HCT116 (cell line): ENCODE measurements at regions not wholly inside any gene's neighbourhood (a gene's known extent, or its start where the extent isn't known, plus 50 kb on each side); places are given as distances from the start of the nearest gene placed in this dataset.

Experiments
- ATAC-seq: fragments of 200-7000 bp; cut with Tn5 transposase; 2 replicates; pipeline ENCODE4 v1.9.1; 2020; ENCODE audit warnings: mild to moderate bottlenecking, moderate library complexity
- BruUV-seq: library from RNA; stranded (reverse); fragments of 400-500 nt; replicated peaks from 2 replicates; lab custom pipeline; 2021; lab: Mats Ljungman, UMichigan
- CTCF ChIA-PET: fragments of 300-600 bp; sonication (Branson Sonifier 250); formaldehyde crosslinking; loops from one replicate; lab custom pipeline; 2021; ENCODE audit warnings: antibody characterized with exemption; lab: Charles Lee
- POLR2A ChIA-PET: fragments of 300-600, 350-600 bp; sonication (Branson Sonifier 250); formaldehyde crosslinking; loops from one replicate; lab custom pipeline; 2021; ENCODE audit warnings: antibody characterized with exemption; lab: Charles Lee
- RAD21 ChIA-PET, 2 experiments: fragments of 300-600 bp; sonication (Branson Sonifier 250); formaldehyde crosslinking; loops; one replicate each; lab custom pipeline; 2023; ENCODE audit warnings: low total read pairs in 2 of 2; ENCODE audit not compliant: uncharacterized antibody in 2 of 2, unreplicated experiment in 2 of 2, low non-redundant PET in 1 of 2; lab: Charles Lee
- DNase-seq: peaks from one replicate; pipeline ENCODE4 v3.0.0-alpha.2; 2010; ENCODE audit warnings: low read depth, low spot score
- H2AFZ ChIP-seq: fragments of 200-600 bp; shearing (Covaris generic), sonication (generic); 2 replicates; pipeline ENCODE4 v1.6.1; 2017; ENCODE audit warnings: low read depth, mixed run types, mixed read lengths, antibody characterized with exemption, low read length; ENCODE audit not compliant: poor library complexity, severe bottlenecking
- H3K27ac ChIP-seq: 2 replicates; pipeline ENCODE4 v1.5.1; 2012; ENCODE audit warnings: low read depth, low read length
- H3K27me3 ChIP-seq: fragments of 200-600 bp; sonication (generic); 2 replicates; pipeline ENCODE4 v1.6.1; 2016; ENCODE audit warnings: mixed run types, low read length, mixed read lengths; ENCODE audit not compliant: insufficient read depth
- H3K36me3 ChIP-seq, 2 experiments: fragments of 200-500 bp in 1 of 2; fragments of 200-600 bp in 1 of 2; sonication (Bioruptor generic) in 1 of 2; sonication (generic) in 1 of 2; 2 replicates each; pipeline versions ENCODE4 v1.5.1 to v1.6.1; 2014 to 2016; ENCODE audit warnings: low read length in 2 of 2, inconsistent platforms in 1 of 2, mixed read lengths in 1 of 2, mixed run types in 1 of 2; ENCODE audit not compliant: insufficient read depth in 2 of 2, control insufficient read depth in 1 of 2
- H3K4me1 ChIP-seq, 2 experiments: fragments of 200-600 bp in 1 of 2; sonication (generic) in 1 of 2; 2 replicates each; pipeline versions ENCODE4 v1.5.1 to v1.6.1; 2012 to 2017; ENCODE audit warnings: low read length in 2 of 2, inconsistent platforms in 1 of 2, mild to moderate bottlenecking in 1 of 2, mixed read lengths in 1 of 2, mixed run types in 1 of 2, moderate library complexity in 1 of 2; ENCODE audit not compliant: insufficient read depth in 2 of 2, control insufficient read depth in 1 of 2
- H3K4me2 ChIP-seq: fragments of 200-600 bp; sonication (generic); 2 replicates; pipeline ENCODE4 v1.6.1; 2017; ENCODE audit warnings: mixed run types, low read length, mixed read lengths
- H3K4me3 ChIP-seq, 2 experiments: fragments of 200-600 bp in 1 of 2; sonication (generic) in 1 of 2; replicated peaks in 1 of 2; 2 replicates each; pipeline ENCODE4 v1.5.1; 2011 to 2016; ENCODE audit warnings: low read length in 2 of 2, control low read depth in 1 of 2, low read depth in 1 of 2, mild to moderate bottlenecking in 1 of 2, mixed read lengths in 1 of 2, mixed run types in 1 of 2
- H3K79me2 ChIP-seq: fragments of 200-600 bp; sonication (generic); 2 replicates; pipeline ENCODE4 v1.6.1; 2017; ENCODE audit warnings: mild to moderate bottlenecking, mixed run types, low read length, moderate library complexity, mixed read lengths; ENCODE audit not compliant: insufficient read depth
- H3K9ac ChIP-seq: fragments of 200-600 bp; sonication (generic); 2 replicates; pipeline ENCODE4 v1.6.1; 2016; ENCODE audit warnings: low read length, mixed read lengths
- H3K9me2 ChIP-seq: fragments of 200-600 bp; sonication (generic), shearing (Covaris generic); 2 replicates; pipeline ENCODE4 v1.6.1; 2017; ENCODE audit warnings: mixed run types, mild to moderate bottlenecking, moderate library complexity; ENCODE audit not compliant: insufficient read depth
- H3K9me3 ChIP-seq, 2 experiments: fragments of 200-500 bp in 1 of 2; fragments of 200-600 bp in 1 of 2; sonication (Bioruptor generic) in 1 of 2; sonication (generic) in 1 of 2; 2 replicates each; pipeline ENCODE4 v1.6.1; 2014 to 2017; ENCODE audit warnings: low read length in 2 of 2, mixed read lengths in 2 of 2, inconsistent platforms in 1 of 2, low read depth in 1 of 2, mild to moderate bottlenecking in 1 of 2, mixed run types in 1 of 2, moderate library complexity in 1 of 2; ENCODE audit not compliant: control insufficient read depth in 1 of 2, insufficient read depth in 1 of 2
- H4K20me1 ChIP-seq: fragments of 200-600 bp; sonication (generic), shearing (Covaris generic); 2 replicates; pipeline ENCODE4 v1.6.1; 2017; ENCODE audit warnings: mixed run types, mild to moderate bottlenecking, moderate library complexity; ENCODE audit not compliant: insufficient read depth
- CBX3 ChIP-seq: IDR thresholded peaks from 2 replicates; pipeline ENCODE4 v1.6.1; 2012; ENCODE audit warnings: low read depth
- EGR1 ChIP-seq: IDR thresholded peaks from 2 replicates; pipeline ENCODE4 v1.6.1; 2012; ENCODE audit warnings: low read depth
- ELF1 ChIP-seq: IDR thresholded peaks from 2 replicates; pipeline ENCODE4 v1.6.1; 2012; ENCODE audit warnings: low read depth, borderline replicate concordance
- EZH2 ChIP-seq: fragments of 200-600 bp; sonication (generic); IDR thresholded peaks from 2 replicates; pipeline ENCODE4 v1.6.1; 2017; ENCODE audit warnings: antibody characterized with exemption, mixed run types
- EZH2phosphoT487 ChIP-seq: fragments of 200-600 bp; IDR thresholded peaks from 2 replicates; pipeline ENCODE4 v1.6.1; 2018; ENCODE audit warnings: antibody characterized with exemption, borderline replicate concordance
- JUND ChIP-seq: IDR thresholded peaks from 2 replicates; pipeline ENCODE4 v1.6.1; 2012
- POLR2A ChIP-seq: IDR thresholded peaks from 2 replicates; pipeline ENCODE4 v1.7.0; 2011; ENCODE audit warnings: borderline replicate concordance; ENCODE audit not compliant: insufficient read depth, insufficient read length; ENCODE audit errors: extremely low read depth
- POLR2AphosphoS5 ChIP-seq: IDR thresholded peaks from 2 replicates; pipeline ENCODE4 v1.6.1; 2011; ENCODE audit warnings: mild to moderate bottlenecking, low read depth, low read length, moderate library complexity
- RAD21 ChIP-seq: IDR thresholded peaks from 2 replicates; pipeline ENCODE4 v1.6.1; 2012; ENCODE audit warnings: low read depth, mild to moderate bottlenecking
- SIN3A ChIP-seq: IDR thresholded peaks from 2 replicates; pipeline ENCODE4 v1.6.1; 2012; ENCODE audit warnings: low read depth
- SRF ChIP-seq: IDR thresholded peaks from 2 replicates; pipeline ENCODE4 v1.6.1; 2012; ENCODE audit warnings: low read depth
- YY1 ChIP-seq: IDR thresholded peaks from 2 replicates; pipeline ENCODE4 v1.6.1; 2011; ENCODE audit warnings: low read length, low read depth, moderate library complexity, mild to moderate bottlenecking; ENCODE audit not compliant: insufficient replicate concordance; ENCODE audit errors: extremely low read depth
- ZFX ChIP-seq: fragments of 450-650 bp; IDR thresholded peaks from 2 replicates; pipeline ENCODE4 v1.6.1; 2017
- intact Hi-C: fragments of 100-400 bp; cut with micrococcal nuclease; formaldehyde crosslinking; loops from 2 replicates; pipeline ENCODE4 v1.10.0; 2022
- TF ChIP-seq, protein P1 (sequence below): IDR thresholded peaks from 2 replicates; pipeline ENCODE4 v1.6.1; 2012
- TF ChIP-seq, protein P2 (sequence below): IDR thresholded peaks from 2 replicates; pipeline ENCODE4 v1.6.1; 2012; ENCODE audit warnings: low read depth

DNA sequence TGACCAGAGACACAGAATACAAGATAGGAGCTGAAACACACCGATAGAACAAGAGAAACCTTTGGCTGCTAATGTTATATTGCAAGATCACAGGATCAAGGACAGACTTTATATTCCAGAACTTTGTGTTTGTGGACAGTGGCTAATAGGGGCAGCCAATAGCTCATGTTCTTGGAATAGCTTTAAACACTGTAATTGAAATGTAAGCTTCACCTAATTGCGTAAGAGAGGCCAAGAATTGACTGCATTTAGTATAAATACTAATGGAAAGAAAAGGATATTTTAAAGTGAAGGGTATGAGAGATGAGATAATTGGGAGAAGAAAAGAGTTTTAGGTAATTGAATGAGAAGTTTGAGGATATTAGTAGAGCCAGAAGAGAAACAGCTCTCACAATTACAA lies 758.8 kb downstream of the CDH11 start:
- no peak for DNase-seq
- Histone ChIP-seq H3K4me2 (no peak overlapping the region), H3K9ac (no peak overlapping the region), H3K4me1 (no peaks in the 10 kb centered on the region), H4K20me1 (no peaks in the 10 kb centered on the region), H3K9me3 (peaks cover 7 to 25% of the 10 kb centered on the region in 2 experiments; a peak in 2 of 4 replicates), H3K79me2 (no peaks in the 10 kb centered on the region), H3K9me2 (no peaks in the 10 kb centered on the region), H3K27ac (no peak overlapping the region), H3K36me3 (no peaks in the 10 kb centered on the region), H3K4me3 (no peak overlapping the region), H3K27me3 (no peaks in the 10 kb centered on the region), H2AFZ (no peak overlapping the region)
- no peak for TF ChIP-seq EZH2phosphoT487
- TF ChIP-seq, protein P1, sequence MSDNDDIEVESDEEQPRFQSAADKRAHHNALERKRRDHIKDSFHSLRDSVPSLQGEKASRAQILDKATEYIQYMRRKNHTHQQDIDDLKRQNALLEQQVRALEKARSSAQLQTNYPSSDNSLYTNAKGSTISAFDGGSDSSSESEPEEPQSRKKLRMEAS, result no peak
- no peak for TF ChIP-seq RAD21
- TF ChIP-seq ELF1, result no peak
- TF ChIP-seq POLR2A, result no peak
- no peak for TF ChIP-seq SIN3A
- TF ChIP-seq, protein P2, sequence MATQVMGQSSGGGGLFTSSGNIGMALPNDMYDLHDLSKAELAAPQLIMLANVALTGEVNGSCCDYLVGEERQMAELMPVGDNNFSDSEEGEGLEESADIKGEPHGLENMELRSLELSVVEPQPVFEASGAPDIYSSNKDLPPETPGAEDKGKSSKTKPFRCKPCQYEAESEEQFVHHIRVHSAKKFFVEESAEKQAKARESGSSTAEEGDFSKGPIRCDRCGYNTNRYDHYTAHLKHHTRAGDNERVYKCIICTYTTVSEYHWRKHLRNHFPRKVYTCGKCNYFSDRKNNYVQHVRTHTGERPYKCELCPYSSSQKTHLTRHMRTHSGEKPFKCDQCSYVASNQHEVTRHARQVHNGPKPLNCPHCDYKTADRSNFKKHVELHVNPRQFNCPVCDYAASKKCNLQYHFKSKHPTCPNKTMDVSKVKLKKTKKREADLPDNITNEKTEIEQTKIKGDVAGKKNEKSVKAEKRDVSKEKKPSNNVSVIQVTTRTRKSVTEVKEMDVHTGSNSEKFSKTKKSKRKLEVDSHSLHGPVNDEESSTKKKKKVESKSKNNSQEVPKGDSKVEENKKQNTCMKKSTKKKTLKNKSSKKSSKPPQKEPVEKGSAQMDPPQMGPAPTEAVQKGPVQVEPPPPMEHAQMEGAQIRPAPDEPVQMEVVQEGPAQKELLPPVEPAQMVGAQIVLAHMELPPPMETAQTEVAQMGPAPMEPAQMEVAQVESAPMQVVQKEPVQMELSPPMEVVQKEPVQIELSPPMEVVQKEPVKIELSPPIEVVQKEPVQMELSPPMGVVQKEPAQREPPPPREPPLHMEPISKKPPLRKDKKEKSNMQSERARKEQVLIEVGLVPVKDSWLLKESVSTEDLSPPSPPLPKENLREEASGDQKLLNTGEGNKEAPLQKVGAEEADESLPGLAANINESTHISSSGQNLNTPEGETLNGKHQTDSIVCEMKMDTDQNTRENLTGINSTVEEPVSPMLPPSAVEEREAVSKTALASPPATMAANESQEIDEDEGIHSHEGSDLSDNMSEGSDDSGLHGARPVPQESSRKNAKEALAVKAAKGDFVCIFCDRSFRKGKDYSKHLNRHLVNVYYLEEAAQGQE, result no peak
- TF ChIP-seq JUND, result no peak
- no peak for TF ChIP-seq SRF
- no peak for TF ChIP-seq POLR2AphosphoS5
- TF ChIP-seq CBX3, result no peak
- no peak for TF ChIP-seq EGR1
- TF ChIP-seq ZFX, result no peak
- no peak for TF ChIP-seq YY1
- no peak for TF ChIP-seq EZH2
- ChIA-PET CTCF (no interaction called here), POLR2A (no interaction called here), RAD21 (no interaction called here)
- no TSS peak for BruUV-seq
- ATAC-seq, result no peak
- intact Hi-C loops, result no loop called here
